ENCODE measurements at regions not wholly inside any gene's neighbourhood (a gene's known extent, or its start where the extent isn't known, plus 50 kb on each side); places are given as distances from the start of the nearest gene placed in this dataset.

GRCh38 chr2:185179743-185180142 is 558.9 kb upstream of the FSIP2 start:
- intact Hi-C loops (cut with micrococcal nuclease) = no loop called here
- no peak for TF ChIP-seq POLR2A (IDR thresholded peaks at IDR 0.05; ENCODE audit: borderline replicate concordance, extremely low read depth, insufficient read depth, insufficient read length)
- TF ChIP-seq CTCF (IDR thresholded peaks at IDR 0.05 in 2 of 3, conservative IDR thresholded peaks at IDR 0.05 in 1 of 3; ENCODE audit: borderline replicate concordance in 1 of 3, insufficient read depth in 1 of 3, low read depth in 2 of 3, low read length in 2 of 3) = no peak
- TF ChIP-seq, protein P1, sequence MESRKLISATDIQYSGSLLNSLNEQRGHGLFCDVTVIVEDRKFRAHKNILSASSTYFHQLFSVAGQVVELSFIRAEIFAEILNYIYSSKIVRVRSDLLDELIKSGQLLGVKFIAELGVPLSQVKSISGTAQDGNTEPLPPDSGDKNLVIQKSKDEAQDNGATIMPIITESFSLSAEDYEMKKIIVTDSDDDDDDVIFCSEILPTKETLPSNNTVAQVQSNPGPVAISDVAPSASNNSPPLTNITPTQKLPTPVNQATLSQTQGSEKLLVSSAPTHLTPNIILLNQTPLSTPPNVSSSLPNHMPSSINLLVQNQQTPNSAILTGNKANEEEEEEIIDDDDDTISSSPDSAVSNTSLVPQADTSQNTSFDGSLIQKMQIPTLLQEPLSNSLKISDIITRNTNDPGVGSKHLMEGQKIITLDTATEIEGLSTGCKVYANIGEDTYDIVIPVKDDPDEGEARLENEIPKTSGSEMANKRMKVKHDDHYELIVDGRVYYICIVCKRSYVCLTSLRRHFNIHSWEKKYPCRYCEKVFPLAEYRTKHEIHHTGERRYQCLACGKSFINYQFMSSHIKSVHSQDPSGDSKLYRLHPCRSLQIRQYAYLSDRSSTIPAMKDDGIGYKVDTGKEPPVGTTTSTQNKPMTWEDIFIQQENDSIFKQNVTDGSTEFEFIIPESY (IDR thresholded peaks at IDR 0.05; ENCODE audit: extremely low read depth, insufficient replicate concordance, low read length) = no peak
- no peak for TF ChIP-seq FOSL1 (IDR thresholded peaks at IDR 0.05; ENCODE audit: low read depth)
- no peak for TF ChIP-seq CBX3 (IDR thresholded peaks at IDR 0.05; ENCODE audit: low read depth)
- no peak for TF ChIP-seq RAD21 (IDR thresholded peaks at IDR 0.05; ENCODE audit: low read depth)
- no peak for TF ChIP-seq SP1 (IDR thresholded peaks at IDR 0.05; ENCODE audit: low read depth)
- TF ChIP-seq SRF (IDR thresholded peaks at IDR 0.05; ENCODE audit: low read depth) = no peak
- TF ChIP-seq, protein P2, sequence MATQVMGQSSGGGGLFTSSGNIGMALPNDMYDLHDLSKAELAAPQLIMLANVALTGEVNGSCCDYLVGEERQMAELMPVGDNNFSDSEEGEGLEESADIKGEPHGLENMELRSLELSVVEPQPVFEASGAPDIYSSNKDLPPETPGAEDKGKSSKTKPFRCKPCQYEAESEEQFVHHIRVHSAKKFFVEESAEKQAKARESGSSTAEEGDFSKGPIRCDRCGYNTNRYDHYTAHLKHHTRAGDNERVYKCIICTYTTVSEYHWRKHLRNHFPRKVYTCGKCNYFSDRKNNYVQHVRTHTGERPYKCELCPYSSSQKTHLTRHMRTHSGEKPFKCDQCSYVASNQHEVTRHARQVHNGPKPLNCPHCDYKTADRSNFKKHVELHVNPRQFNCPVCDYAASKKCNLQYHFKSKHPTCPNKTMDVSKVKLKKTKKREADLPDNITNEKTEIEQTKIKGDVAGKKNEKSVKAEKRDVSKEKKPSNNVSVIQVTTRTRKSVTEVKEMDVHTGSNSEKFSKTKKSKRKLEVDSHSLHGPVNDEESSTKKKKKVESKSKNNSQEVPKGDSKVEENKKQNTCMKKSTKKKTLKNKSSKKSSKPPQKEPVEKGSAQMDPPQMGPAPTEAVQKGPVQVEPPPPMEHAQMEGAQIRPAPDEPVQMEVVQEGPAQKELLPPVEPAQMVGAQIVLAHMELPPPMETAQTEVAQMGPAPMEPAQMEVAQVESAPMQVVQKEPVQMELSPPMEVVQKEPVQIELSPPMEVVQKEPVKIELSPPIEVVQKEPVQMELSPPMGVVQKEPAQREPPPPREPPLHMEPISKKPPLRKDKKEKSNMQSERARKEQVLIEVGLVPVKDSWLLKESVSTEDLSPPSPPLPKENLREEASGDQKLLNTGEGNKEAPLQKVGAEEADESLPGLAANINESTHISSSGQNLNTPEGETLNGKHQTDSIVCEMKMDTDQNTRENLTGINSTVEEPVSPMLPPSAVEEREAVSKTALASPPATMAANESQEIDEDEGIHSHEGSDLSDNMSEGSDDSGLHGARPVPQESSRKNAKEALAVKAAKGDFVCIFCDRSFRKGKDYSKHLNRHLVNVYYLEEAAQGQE (IDR thresholded peaks at IDR 0.05; ENCODE audit: low read depth) = no peak
- TF ChIP-seq SIN3A (IDR thresholded peaks at IDR 0.05; ENCODE audit: low read depth) = no peak
- no peak for TF ChIP-seq EZH2 (IDR thresholded peaks at IDR 0.05)
- no peak for TF ChIP-seq CEBPB (IDR thresholded peaks at IDR 0.05; ENCODE audit: low read depth)
- TF ChIP-seq, protein P3, sequence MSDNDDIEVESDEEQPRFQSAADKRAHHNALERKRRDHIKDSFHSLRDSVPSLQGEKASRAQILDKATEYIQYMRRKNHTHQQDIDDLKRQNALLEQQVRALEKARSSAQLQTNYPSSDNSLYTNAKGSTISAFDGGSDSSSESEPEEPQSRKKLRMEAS (IDR thresholded peaks at IDR 0.05) = no peak
- TF ChIP-seq POLR2AphosphoS5 (IDR thresholded peaks at IDR 0.05; ENCODE audit: low read depth, low read length) = no peak
- no peak for TF ChIP-seq ZNF274 (IDR thresholded peaks at IDR 0.05; ENCODE audit: low read depth, low read length)
- TF ChIP-seq TCF7L2 (IDR thresholded peaks at IDR 0.05; ENCODE audit: borderline replicate concordance, extremely low read depth, insufficient read depth, insufficient read length) = no peak
- TF ChIP-seq, protein P4, sequence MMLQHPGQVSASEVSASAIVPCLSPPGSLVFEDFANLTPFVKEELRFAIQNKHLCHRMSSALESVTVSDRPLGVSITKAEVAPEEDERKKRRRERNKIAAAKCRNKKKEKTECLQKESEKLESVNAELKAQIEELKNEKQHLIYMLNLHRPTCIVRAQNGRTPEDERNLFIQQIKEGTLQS (IDR thresholded peaks at IDR 0.05) = no peak
- Histone ChIP-seq H3K4me1 (ENCODE audit: control insufficient read depth in 1 of 2, insufficient read depth in 2 of 2, low read length in 2 of 2) (no peaks in the 10 kb centered on the region), H3K4me3 (replicated peaks in 1 of 2; ENCODE audit: low read depth in 1 of 2, low read length in 2 of 2) (no peak overlapping the region), H3K9ac (ENCODE audit: low read length) (no peak overlapping the region), H3K9me2 (ENCODE audit: insufficient read depth) (no peaks in the 10 kb centered on the region), H3K27me3 (ENCODE audit: insufficient read depth, low read length) (no peaks in the 10 kb centered on the region), H4K20me1 (ENCODE audit: insufficient read depth) (no peaks in the 10 kb centered on the region), H3K9me3 (ENCODE audit: control insufficient read depth in 1 of 2, insufficient read depth in 1 of 2, low read depth in 1 of 2, low read length in 2 of 2) (no peaks in the 10 kb centered on the region), H3K36me3 (ENCODE audit: control insufficient read depth in 1 of 2, insufficient read depth in 2 of 2, low read length in 2 of 2) (no peaks in the 10 kb centered on the region), H3K27ac (ENCODE audit: low read depth, low read length) (no peak overlapping the region), H3K79me2 (ENCODE audit: insufficient read depth, low read length) (no peaks in the 10 kb centered on the region), H3K4me2 (ENCODE audit: low read length) (no peak overlapping the region), H2AFZ (ENCODE audit: low read depth, low read length, poor library complexity, severe bottlenecking) (peak overlapping the region; percentile 18)
- RAD21 ChIA-PET (ENCODE audit: low non-redundant PET in 1 of 2, low total read pairs in 2 of 2, uncharacterized antibody in 2 of 2, unreplicated experiment in 2 of 2) = no interaction called here
- POLR2A ChIA-PET = no interaction called here
- CTCF ChIA-PET = no interaction called here
- BruUV-seq (replicated peaks) = no TSS peak
- ATAC-seq (no peak), DNase-seq (ENCODE audit: low read depth, low spot score) (no peak)

All from HCT116 (cell line).